ENCODE measurements at regions not wholly inside any gene's neighbourhood (a gene's known extent, or its start where the extent isn't known, plus 50 kb on each side); places are given as distances from the start of the nearest gene placed in this dataset.

DNA sequence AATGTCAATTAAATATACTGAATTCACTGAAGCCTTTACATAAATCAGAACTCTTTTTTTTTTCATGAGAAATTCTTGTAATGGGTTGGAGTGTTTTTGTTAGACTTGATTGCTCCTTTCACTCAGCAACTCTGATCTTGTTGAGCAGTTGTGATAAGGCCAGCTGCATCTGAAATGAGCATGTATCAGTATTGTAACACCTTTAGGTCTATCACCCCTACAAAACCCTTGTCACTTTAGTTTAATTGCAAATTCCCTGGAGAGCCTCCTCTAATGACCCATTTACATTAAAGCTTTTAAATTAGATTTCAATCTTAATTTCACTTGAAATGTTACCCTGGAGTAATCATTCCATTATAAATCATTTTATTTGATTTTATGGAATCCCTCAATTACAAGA lies 346.8 kb upstream of the TCF4 start:
- H3K9ac ChIP-seq (ENCODE audit: low read length): no peak overlapping the region
- no peaks in the 10 kb centered on the region for H3K4me1 ChIP-seq (ENCODE audit: insufficient read depth, low read length)
- Mint-ChIP-seq H3K9me3 (ENCODE audit: unreplicated experiment) (peaks cover 5% of the 10 kb centered on the region), H3K36me3 (ENCODE audit: low read depth, unreplicated experiment) (no peaks in the 10 kb centered on the region), H3K4me3 (ENCODE audit: unreplicated experiment) (no peak overlapping the region), H3K4me1 (ENCODE audit: low read depth, unreplicated experiment) (peaks cover 6% of the 10 kb centered on the region), H3K27me3 (ENCODE audit: low read depth, unreplicated experiment) (no peaks in the 10 kb centered on the region), H3K27ac (ENCODE audit: unreplicated experiment) (no peak overlapping the region)
- H3K4me2 ChIP-seq (ENCODE audit: low read length): no peak overlapping the region
- H3K36me3 ChIP-seq (ENCODE audit: insufficient read depth, low read length): no peaks in the 10 kb centered on the region
- H3K27me3 ChIP-seq (ENCODE audit: insufficient read depth, low read length): no peaks in the 10 kb centered on the region
- no peaks in the 10 kb centered on the region for H3K9me3 ChIP-seq (ENCODE audit: insufficient read depth, low read depth, low read length)
- no peak overlapping the region for H3K27ac ChIP-seq (ENCODE audit: low read depth, low read length)
- no peak overlapping the region for H2AFZ ChIP-seq (ENCODE audit: low read depth, low read length)
- FAIRE-seq: no peak
- no peaks in the 10 kb centered on the region for H3K79me2 ChIP-seq (ENCODE audit: insufficient read depth, low read length)
- H3K4me3 ChIP-seq (ENCODE audit: insufficient read depth, low read depth, low read length): no peak overlapping the region
- TF ChIP-seq, protein P1, sequence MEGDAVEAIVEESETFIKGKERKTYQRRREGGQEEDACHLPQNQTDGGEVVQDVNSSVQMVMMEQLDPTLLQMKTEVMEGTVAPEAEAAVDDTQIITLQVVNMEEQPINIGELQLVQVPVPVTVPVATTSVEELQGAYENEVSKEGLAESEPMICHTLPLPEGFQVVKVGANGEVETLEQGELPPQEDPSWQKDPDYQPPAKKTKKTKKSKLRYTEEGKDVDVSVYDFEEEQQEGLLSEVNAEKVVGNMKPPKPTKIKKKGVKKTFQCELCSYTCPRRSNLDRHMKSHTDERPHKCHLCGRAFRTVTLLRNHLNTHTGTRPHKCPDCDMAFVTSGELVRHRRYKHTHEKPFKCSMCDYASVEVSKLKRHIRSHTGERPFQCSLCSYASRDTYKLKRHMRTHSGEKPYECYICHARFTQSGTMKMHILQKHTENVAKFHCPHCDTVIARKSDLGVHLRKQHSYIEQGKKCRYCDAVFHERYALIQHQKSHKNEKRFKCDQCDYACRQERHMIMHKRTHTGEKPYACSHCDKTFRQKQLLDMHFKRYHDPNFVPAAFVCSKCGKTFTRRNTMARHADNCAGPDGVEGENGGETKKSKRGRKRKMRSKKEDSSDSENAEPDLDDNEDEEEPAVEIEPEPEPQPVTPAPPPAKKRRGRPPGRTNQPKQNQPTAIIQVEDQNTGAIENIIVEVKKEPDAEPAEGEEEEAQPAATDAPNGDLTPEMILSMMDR (IDR thresholded peaks at IDR 0.05; ENCODE audit: insufficient read depth, low read depth, low read length): no peak
- no peak for TF ChIP-seq EZH2 (IDR thresholded peaks at IDR 0.05; ENCODE audit: insufficient read depth, low read length)
- no peaks in the 10 kb centered on the region for H4K20me1 ChIP-seq (ENCODE audit: insufficient read depth, low read length)
- no peak for DNase-seq (ENCODE audit: low read depth)

DNA sequence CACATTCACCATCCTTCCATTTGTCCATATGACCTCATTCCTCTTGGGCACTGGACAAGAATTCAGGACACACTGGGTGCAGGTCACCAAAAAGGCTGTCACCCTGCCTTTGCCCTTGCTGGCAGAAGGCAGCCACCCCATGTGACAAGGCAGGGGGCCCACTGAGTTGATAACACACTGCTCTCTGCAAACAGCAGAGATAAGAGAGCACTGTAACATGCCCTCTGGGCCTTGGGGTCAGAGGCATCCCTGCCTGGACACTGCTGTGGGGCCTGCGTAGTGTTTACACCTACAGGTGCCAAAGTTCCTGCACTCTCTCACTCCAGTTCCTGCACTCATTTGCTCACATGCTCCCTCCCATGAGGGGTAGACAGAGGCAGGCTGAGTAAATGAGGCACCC lies 344.7 kb upstream of the TCF4 start:
- no peaks in the 10 kb centered on the region for H3K4me1 ChIP-seq (ENCODE audit: insufficient read depth, low read length)
- no peak overlapping the region for H3K27ac Mint-ChIP-seq (ENCODE audit: unreplicated experiment)
- no peak overlapping the region for H3K9ac ChIP-seq (ENCODE audit: low read length)
- H3K36me3 Mint-ChIP-seq (ENCODE audit: low read depth, unreplicated experiment): no peaks in the 10 kb centered on the region
- no peak overlapping the region for H3K4me2 ChIP-seq (ENCODE audit: low read length)
- no peaks in the 10 kb centered on the region for H3K27me3 ChIP-seq (ENCODE audit: insufficient read depth, low read length)
- no peak for DNase-seq (ENCODE audit: low read depth)
- no peaks in the 10 kb centered on the region for H3K79me2 ChIP-seq (ENCODE audit: insufficient read depth, low read length)
- H3K36me3 ChIP-seq (ENCODE audit: insufficient read depth, low read length): no peaks in the 10 kb centered on the region
- no peak overlapping the region for H3K4me3 Mint-ChIP-seq (ENCODE audit: unreplicated experiment)
- no peak overlapping the region for H3K4me3 ChIP-seq (ENCODE audit: insufficient read depth, low read depth, low read length)
- no peaks in the 10 kb centered on the region for H3K9me3 ChIP-seq (ENCODE audit: insufficient read depth, low read depth, low read length)
- H3K27ac ChIP-seq (ENCODE audit: low read depth, low read length): no peak overlapping the region
- no peak overlapping the region for H2AFZ ChIP-seq (ENCODE audit: low read depth, low read length)
- TF ChIP-seq, protein P1 (IDR thresholded peaks at IDR 0.05; ENCODE audit: insufficient read depth, low read depth, low read length): no peak
- no peak for TF ChIP-seq EZH2 (IDR thresholded peaks at IDR 0.05; ENCODE audit: insufficient read depth, low read length)
- no peak for FAIRE-seq
- H3K4me1 Mint-ChIP-seq (ENCODE audit: low read depth, unreplicated experiment): peaks cover 6% of the 10 kb centered on the region
- no peaks in the 10 kb centered on the region for H3K27me3 Mint-ChIP-seq (ENCODE audit: low read depth, unreplicated experiment)
- peaks cover 5% of the 10 kb centered on the region for H3K9me3 Mint-ChIP-seq (ENCODE audit: unreplicated experiment)
- no peaks in the 10 kb centered on the region for H4K20me1 ChIP-seq (ENCODE audit: insufficient read depth, low read length)

DNA sequence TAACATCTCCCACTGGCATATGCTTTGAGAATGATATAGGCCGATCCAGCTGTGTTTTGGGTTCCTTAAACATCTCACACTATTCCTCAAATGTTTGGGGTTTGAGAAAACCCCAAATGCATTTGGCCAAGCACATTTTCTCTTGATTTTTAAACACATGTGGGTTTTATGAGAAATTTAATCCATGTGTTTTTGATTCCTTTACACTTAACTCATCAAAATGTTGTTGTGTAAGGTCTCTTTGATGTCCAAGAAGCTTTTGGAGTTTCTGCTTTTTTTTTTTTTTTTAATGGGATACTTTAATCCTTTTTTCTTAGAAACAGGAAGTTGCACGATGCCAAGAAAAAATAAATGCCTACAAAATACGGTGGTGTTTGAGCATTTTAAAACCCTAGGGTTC lies 339.8 kb upstream of the TCF4 start:
- Mint-ChIP-seq H3K27me3 (ENCODE audit: low read depth, unreplicated experiment) (no peaks in the 10 kb centered on the region), H3K4me3 (ENCODE audit: unreplicated experiment) (no peak overlapping the region), H3K36me3 (ENCODE audit: low read depth, unreplicated experiment) (no peaks in the 10 kb centered on the region), H3K4me1 (ENCODE audit: low read depth, unreplicated experiment) (no peaks in the 10 kb centered on the region), H3K9me3 (ENCODE audit: unreplicated experiment) (peaks cover 6% of the 10 kb centered on the region), H3K27ac (ENCODE audit: unreplicated experiment) (no peak overlapping the region)
- FAIRE-seq (peak; percentile 34), DNase-seq (ENCODE audit: low read depth) (peak; percentile 86)
- H2AFZ ChIP-seq (ENCODE audit: low read depth, low read length): no peak overlapping the region
- H3K27me3 ChIP-seq (ENCODE audit: insufficient read depth, low read length): no peaks in the 10 kb centered on the region
- TF ChIP-seq EZH2 (IDR thresholded peaks at IDR 0.05; ENCODE audit: insufficient read depth, low read length): no peak
- TF ChIP-seq, protein P1 (IDR thresholded peaks at IDR 0.05; ENCODE audit: insufficient read depth, low read depth, low read length): no peak
- H3K9ac ChIP-seq (ENCODE audit: low read length): no peak overlapping the region
- no peaks in the 10 kb centered on the region for H3K4me1 ChIP-seq (ENCODE audit: insufficient read depth, low read length)
- no peaks in the 10 kb centered on the region for H3K79me2 ChIP-seq (ENCODE audit: insufficient read depth, low read length)
- no peak overlapping the region for H3K27ac ChIP-seq (ENCODE audit: low read depth, low read length)
- H3K9me3 ChIP-seq (ENCODE audit: insufficient read depth, low read depth, low read length): no peaks in the 10 kb centered on the region
- no peak overlapping the region for H3K4me2 ChIP-seq (ENCODE audit: low read length)
- H3K36me3 ChIP-seq (ENCODE audit: insufficient read depth, low read length): no peaks in the 10 kb centered on the region
- no peak overlapping the region for H3K4me3 ChIP-seq (ENCODE audit: insufficient read depth, low read depth, low read length)
- H4K20me1 ChIP-seq (ENCODE audit: insufficient read depth, low read length): no peaks in the 10 kb centered on the region
